Heart right ventricle (tissue), 16 donors: ENCODE measurements at regions not wholly inside any gene's neighbourhood (a gene's known extent, or its start where the extent isn't known, plus 50 kb on each side); places are given as distances from the start of the nearest gene placed in this dataset.

Source experiments
- ATAC-seq, 8 donors: fragments of 200-7000 bp; cut with Tn5 transposase; one replicate each; pipeline ENCODE4 v1.9.1; 2020; ENCODE audit warnings: mild to moderate bottlenecking in 8 of 8, moderate library complexity in 8 of 8, moderate number of reproducible peaks in 1 of 8
- DNase-seq, 2 donors: peaks; one replicate each; pipeline ENCODE4 v3.0.0-alpha.2; 2020
- H3K27ac ChIP-seq, 10 donors: fragments of 200-600 bp; sonication (generic) in 2 of 10; one replicate each; pipeline versions ENCODE4 v1.5.0 to v1.8.0; 2020 to 2022; ENCODE audit warnings: mild to moderate bottlenecking in 3 of 10
- H3K27me3 ChIP-seq, 7 donors: fragments of 200-600 bp; one replicate each; pipeline ENCODE4 v1.8.0; 2021 to 2022; ENCODE audit warnings: mild to moderate bottlenecking in 2 of 7
- H3K36me3 ChIP-seq, 9 donors: fragments of 200-600 bp; sonication (generic) in 1 of 9; one replicate each; pipeline versions ENCODE4 v1.5.0 to v1.8.0; 2020 to 2022; ENCODE audit warnings: mild to moderate bottlenecking in 2 of 9
- H3K4me1 ChIP-seq, 9 donors: fragments of 200-600 bp; sonication (generic) in 1 of 9; one replicate each; pipeline versions ENCODE4 v1.5.0 to v1.8.0; 2020 to 2022; ENCODE audit warnings: mild to moderate bottlenecking in 4 of 9
- H3K4me3 ChIP-seq, 10 donors: fragments of 200-600 bp; sonication (generic) in 2 of 10; one replicate each; pipeline versions ENCODE4 v1.5.0 to v1.8.0; 2020 to 2022; ENCODE audit warnings: mild to moderate bottlenecking in 7 of 10, moderate library complexity in 2 of 10
- H3K9me3 ChIP-seq, 11 donors: fragments of 200-600 bp in 10 of 11; sonication (generic) in 2 of 11; one replicate each; pipeline versions ENCODE4 v1.5.0 to v1.8.0; 2013 to 2022; ENCODE audit warnings: mild to moderate bottlenecking in 2 of 11, control low read depth in 1 of 11, moderate library complexity in 1 of 11
- WGBS, 2 donors: extraction: QIAGEN DNeasy Blood & Tissue Kit; methylation state at CpG; one replicate each; pipeline ENCODE4 v1.1.7; 2013; ENCODE audit warnings: inconsistent platforms in 1 of 2; 5-methylcytosine and 5-hydroxymethylcytosine counted together
- intact Hi-C, 10 donors: fragments of 100-400 bp; cut with DNase I; formaldehyde crosslinking; loops; one replicate each; pipeline versions ENCODE4 v1.11.1 to v1.14.2; 2022
- TF ChIP-seq, protein P1 (sequence below), 9 donors: fragments of 200-600 bp; sonication (generic) in 2 of 9; IDR thresholded peaks; one replicate each; pipeline versions ENCODE4 v1.5.0 to v1.8.0; 2021 to 2022; ENCODE audit warnings: antibody characterized with exemption in 9 of 9, mild to moderate bottlenecking in 5 of 9, moderate library complexity in 1 of 9
- donor health status: Arrhythmogenic right ventricular cardiomyopathy.
- donor health status: ischemic (EF 13 %, LVEDD 7.1; RV severe dilation, severe dysfunction).
- donor health status: healthy with polysubstance abuse.
- donor health status: DM: no; HTN: yes; CAD: no.
- donor health status: DM: no; HTN: no; CAD: no.
- donor health status: ischemic (EF 25% LVEDD 6.9; RV normal size, moderate dysfunction).
- donor health status: ischemic (EF 25% LVEDD 5.7; RV mildly dilated, moderate dysfunction).
- donor health status: healthy.
- donor health status: DM: yes; HTN: yes; CAD: no.
- donor health status: Ischemic cardiomyopathy.
- donor health status: ischemic (EF 35%, LVEDD 5.7; RV mildly dilated, moderate dysfunction).
- donor health status: nonischemic (EF 11% LVEDD 7.7; RV severe dilation, severe dysfunction).
- donor health status: DM: yes; HTN: yes; CAD: no.
- donor health status: PGD.
- donor health status: ischemic (EF 29% LVEDD 5.4; RV normal size, mild dysfunction).
- donor health status: nonischemic (EF 23%, LVEDD 6.1; RV moderate dilation, normal function).

GRCh38 chr14:26032348-26032747 is 565.5 kb downstream of the NOVA1 start:
- intact Hi-C loops = no loop called here
- no peaks in the 10 kb centered on the region for H3K36me3 ChIP-seq
- TF ChIP-seq, protein P1, sequence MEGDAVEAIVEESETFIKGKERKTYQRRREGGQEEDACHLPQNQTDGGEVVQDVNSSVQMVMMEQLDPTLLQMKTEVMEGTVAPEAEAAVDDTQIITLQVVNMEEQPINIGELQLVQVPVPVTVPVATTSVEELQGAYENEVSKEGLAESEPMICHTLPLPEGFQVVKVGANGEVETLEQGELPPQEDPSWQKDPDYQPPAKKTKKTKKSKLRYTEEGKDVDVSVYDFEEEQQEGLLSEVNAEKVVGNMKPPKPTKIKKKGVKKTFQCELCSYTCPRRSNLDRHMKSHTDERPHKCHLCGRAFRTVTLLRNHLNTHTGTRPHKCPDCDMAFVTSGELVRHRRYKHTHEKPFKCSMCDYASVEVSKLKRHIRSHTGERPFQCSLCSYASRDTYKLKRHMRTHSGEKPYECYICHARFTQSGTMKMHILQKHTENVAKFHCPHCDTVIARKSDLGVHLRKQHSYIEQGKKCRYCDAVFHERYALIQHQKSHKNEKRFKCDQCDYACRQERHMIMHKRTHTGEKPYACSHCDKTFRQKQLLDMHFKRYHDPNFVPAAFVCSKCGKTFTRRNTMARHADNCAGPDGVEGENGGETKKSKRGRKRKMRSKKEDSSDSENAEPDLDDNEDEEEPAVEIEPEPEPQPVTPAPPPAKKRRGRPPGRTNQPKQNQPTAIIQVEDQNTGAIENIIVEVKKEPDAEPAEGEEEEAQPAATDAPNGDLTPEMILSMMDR (IDR thresholded peaks at IDR 0.05) = no peak
- no peaks in the 10 kb centered on the region for H3K4me1 ChIP-seq
- no peak for ATAC-seq
- no peak overlapping the region for H3K4me3 ChIP-seq
- H3K27me3 ChIP-seq = no peaks in the 10 kb centered on the region
- DNase-seq = no peak
- no peaks in the 10 kb centered on the region for H3K9me3 ChIP-seq
- H3K27ac ChIP-seq = no peak overlapping the region

GRCh38 chr14:26026384-26026783 is 571.4 kb downstream of the NOVA1 start:
- ATAC-seq (no peak), DNase-seq (no peak)
- WGBS, 2 donors = 76 to 77% methylated on average over 3 of the region's 3 CpGs
- Histone ChIP-seq H3K4me3 (no peak overlapping the region), H3K27ac (no peak overlapping the region), H3K27me3 (no peaks in the 10 kb centered on the region), H3K9me3 (no peaks in the 10 kb centered on the region), H3K4me1 (no peaks in the 10 kb centered on the region), H3K36me3 (no peaks in the 10 kb centered on the region)
- TF ChIP-seq, protein P1 (IDR thresholded peaks at IDR 0.05) = no peak
- intact Hi-C loops = no loop called here

- DNase-seq (no peak), ATAC-seq (no peak)
- Histone ChIP-seq H3K4me3 (no peak overlapping the region), H3K27ac (no peak overlapping the region), H3K36me3 (no peaks in the 10 kb centered on the region), H3K4me1 (no peaks in the 10 kb centered on the region), H3K27me3 (no peaks in the 10 kb centered on the region), H3K9me3 (no peaks in the 10 kb centered on the region)
- WGBS, 2 donors = 74% methylated on average over 4 of the region's 4 CpGs
- TF ChIP-seq, protein P1 (IDR thresholded peaks at IDR 0.05) = no peak
- intact Hi-C loops = no loop called here
Observed at GRCh38 chr14:26023967-26024366, 573.9 kb downstream of the NOVA1 start.

DNA sequence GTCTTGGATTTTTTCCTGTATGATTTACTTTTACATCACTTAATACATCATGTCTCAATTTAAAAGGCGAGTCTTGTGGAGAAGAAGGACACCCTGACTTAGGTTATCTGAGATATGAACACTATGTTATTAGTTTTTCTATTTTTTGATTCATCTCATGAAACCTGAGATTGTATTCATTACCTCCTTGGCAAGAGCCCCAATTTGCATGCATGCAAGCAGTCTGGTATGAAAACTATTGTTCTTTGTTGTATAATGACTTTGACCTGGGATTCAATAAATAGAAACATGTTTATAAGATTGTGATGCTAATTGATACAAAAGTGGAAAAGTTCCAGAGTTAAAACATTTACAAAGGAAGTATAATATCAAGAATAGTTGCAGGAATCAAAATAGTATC is 576.1 kb downstream of the NOVA1 start:
- Histone ChIP-seq H3K36me3 (no peaks in the 10 kb centered on the region), H3K4me3 (no peak overlapping the region), H3K4me1 (no peaks in the 10 kb centered on the region), H3K27me3 (no peaks in the 10 kb centered on the region), H3K27ac (no peak overlapping the region), H3K9me3 (no peaks in the 10 kb centered on the region)
- intact Hi-C loops = no loop called here
- TF ChIP-seq, protein P1 (IDR thresholded peaks at IDR 0.05) = no peak
- DNase-seq = no peak
- 72 to 80% methylated on average over 1 of the region's 1 CpG for WGBS, 2 donors
- ATAC-seq = no peak

GRCh38 chr14:26017270-26017669 is 580.6 kb downstream of the NOVA1 start:
- no peaks in the 10 kb centered on the region for H3K4me1 ChIP-seq
- no peak overlapping the region for H3K27ac ChIP-seq
- no peak for DNase-seq
- intact Hi-C loops = no loop called here
- H3K36me3 ChIP-seq = no peaks in the 10 kb centered on the region
- peaks cover 0 to 12% (median 0%) of the 10 kb centered on the region in 11 donors for H3K9me3 ChIP-seq
- TF ChIP-seq, protein P1 (IDR thresholded peaks at IDR 0.05) = no peak
- no peak for ATAC-seq
- WGBS, 2 donors = 76 to 80% methylated on average over 4 of the region's 4 CpGs
- H3K27me3 ChIP-seq = no peaks in the 10 kb centered on the region
- H3K4me3 ChIP-seq = no peak overlapping the region
